ENCODE measurements at regions not wholly inside any gene's neighbourhood (a gene's known extent, or its start where the extent isn't known, plus 50 kb on each side); places are given as distances from the start of the nearest gene placed in this dataset.

DNA sequence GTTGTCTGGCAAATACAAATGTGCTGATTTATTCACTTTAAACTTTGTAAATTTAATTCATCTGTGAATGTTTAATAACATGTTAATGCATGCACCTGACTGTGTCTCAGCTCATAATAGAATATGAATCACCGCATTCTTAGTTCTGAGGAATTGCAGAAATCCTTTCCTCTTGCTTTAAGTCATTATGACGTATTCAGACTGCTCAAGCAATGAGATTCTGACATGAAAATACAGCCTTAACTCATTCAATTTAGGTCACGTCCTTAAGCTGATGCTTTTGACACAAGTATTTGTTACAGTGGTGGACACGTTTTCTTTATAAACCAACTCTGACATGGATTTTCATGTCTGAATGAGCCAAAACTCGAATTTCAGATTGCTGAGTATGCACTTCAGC lies 541.0 kb upstream of the KLF12 start:
- TF ChIP-seq CTCF (IDR thresholded peaks at IDR 0.05; ENCODE audit: low read depth, low read length, missing control alignments), result no peak
- H3K4me3 ChIP-seq (replicated peaks; ENCODE audit: low read depth, low read length), result no peak overlapping the region
- no peak for DNase-seq (ENCODE audit: extremely low read depth, low read depth)

DNA sequence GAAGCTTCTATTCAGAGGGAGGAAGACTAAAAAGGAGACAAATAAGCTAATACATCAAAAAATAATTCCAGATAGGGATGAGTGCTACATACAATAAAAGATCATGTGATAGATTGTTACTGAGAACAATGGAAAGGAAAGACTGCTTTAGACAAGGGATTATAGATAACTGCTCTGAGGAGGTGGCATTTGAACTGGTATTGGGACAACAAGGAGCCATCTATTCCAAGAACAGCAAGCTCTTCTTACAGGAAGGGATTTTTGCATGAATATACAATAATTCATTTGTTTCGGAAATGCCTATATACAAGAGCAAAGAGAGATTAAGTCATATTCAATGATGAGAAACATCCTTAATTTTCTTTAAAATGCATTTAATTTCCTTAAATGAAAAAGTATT lies 540.5 kb upstream of the KLF12 start:
- no peak for TF ChIP-seq CTCF (IDR thresholded peaks at IDR 0.05; ENCODE audit: low read depth, low read length, missing control alignments)
- no peak for DNase-seq (ENCODE audit: extremely low read depth, low read depth)

GRCh38 chr13:74669149-74669548 lies 534.9 kb upstream of the KLF12 start:
- DNase-seq (ENCODE audit: extremely low read depth, low read depth), result no peak
- no peak overlapping the region for H3K4me3 ChIP-seq (replicated peaks; ENCODE audit: low read depth, low read length)

More for the DNA sequence above, 540.5 kb upstream of the KLF12 start:
- no peak overlapping the region for H3K4me3 ChIP-seq (replicated peaks; ENCODE audit: low read depth, low read length)

DNA sequence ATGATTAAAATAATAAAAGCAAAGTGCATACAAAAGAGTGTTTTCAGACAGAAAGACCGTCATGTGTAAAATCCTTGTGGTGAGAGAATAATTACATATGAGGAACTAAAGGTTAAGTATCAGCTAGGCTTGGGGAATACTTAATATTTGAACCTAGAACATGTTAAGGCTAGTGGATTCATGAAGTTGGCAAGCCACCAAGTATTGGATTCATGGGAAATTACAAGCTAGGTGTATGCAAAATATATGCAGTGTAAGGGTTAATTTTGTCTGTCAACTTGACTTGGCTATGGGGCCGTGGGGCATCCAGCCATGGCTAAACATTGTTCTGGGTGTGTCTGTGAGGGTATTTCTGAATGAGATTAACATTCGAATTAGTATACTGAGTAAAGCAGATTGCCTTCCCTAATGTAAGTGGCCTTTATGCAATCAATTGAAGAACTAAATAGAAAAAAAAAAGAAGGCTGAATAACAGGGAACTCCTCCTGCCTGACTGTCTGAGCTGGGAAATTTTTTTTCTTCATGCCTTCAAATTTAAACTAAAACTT lies 533.5 kb upstream of the KLF12 start:
- H3K4me3 ChIP-seq (replicated peaks; ENCODE audit: low read depth, low read length), result no peak overlapping the region
- no peak for TF ChIP-seq CTCF (IDR thresholded peaks at IDR 0.05; ENCODE audit: low read depth, low read length, missing control alignments)
- no peak for DNase-seq (ENCODE audit: extremely low read depth, low read depth)

More at GRCh38 chr13:74669149-74669548, 534.9 kb upstream of the KLF12 start:
- TF ChIP-seq CTCF (IDR thresholded peaks at IDR 0.05; ENCODE audit: low read depth, low read length, missing control alignments), result no peak

- TF ChIP-seq CTCF (IDR thresholded peaks at IDR 0.05; ENCODE audit: low read depth, low read length, missing control alignments), result no peak
- H3K4me3 ChIP-seq (replicated peaks; ENCODE audit: low read depth, low read length), result no peak overlapping the region
- DNase-seq (ENCODE audit: extremely low read depth, low read depth), result no peak
These were observed 528.7 kb upstream of the KLF12 start for GRCh38 chr13:74662905-74663304.

GRCh38 chr13:74661851-74662250 lies 527.6 kb upstream of the KLF12 start:
- no peak overlapping the region for H3K4me3 ChIP-seq (replicated peaks; ENCODE audit: low read depth, low read length)
- no peak for TF ChIP-seq CTCF (IDR thresholded peaks at IDR 0.05; ENCODE audit: low read depth, low read length, missing control alignments)
- no peak for DNase-seq (ENCODE audit: extremely low read depth, low read depth)

- H3K4me3 ChIP-seq (replicated peaks; ENCODE audit: low read depth, low read length), result no peak overlapping the region
- no peak for DNase-seq (ENCODE audit: extremely low read depth, low read depth)
- no peak for TF ChIP-seq CTCF (IDR thresholded peaks at IDR 0.05; ENCODE audit: low read depth, low read length, missing control alignments)
These were observed 523.6 kb upstream of the KLF12 start for GRCh38 chr13:74657765-74658164.
